Transverse colon (tissue), 4 donors: ENCODE measurements at regions not wholly inside any gene's neighbourhood (a gene's known extent, or its start where the extent isn't known, plus 50 kb on each side); places are given as distances from the start of the nearest gene placed in this dataset.

Experiments
- CTCF ChIP-seq, 5 experiments: fragments of 200-600 bp in 3 of 5; fragments of 450-650 bp in 2 of 5; sonication (generic) in 3 of 5; IDR thresholded peaks; 1 replicate in 2 of 5; 2 replicates in 3 of 5; pipeline ENCODE4 v1.5.1; 2016 to 2017; ENCODE audit warnings: antibody characterized with exemption in 5 of 5, inconsistent platforms in 3 of 5, mild to moderate bottlenecking in 2 of 5, moderate library complexity in 1 of 5
- EP300 ChIP-seq: sonication (generic); formaldehyde crosslinking; IDR thresholded peaks from one replicate; pipeline ENCODE4 v1.6.1; 2017; ENCODE audit warnings: antibody characterized with exemption, low read depth
- POLR2A ChIP-seq: fragments of 450-650 bp; IDR thresholded peaks from one replicate; pipeline ENCODE4 v1.6.1; 2016; ENCODE audit warnings: antibody characterized with exemption, mild to moderate bottlenecking, moderate library complexity
- POLR2AphosphoS5 ChIP-seq, 3 donors: sonication (generic); formaldehyde crosslinking; IDR thresholded peaks; one replicate each; pipeline ENCODE4 v1.6.1; 2016; ENCODE audit warnings: antibody characterized with exemption in 3 of 3

- TF ChIP-seq CTCF (IDR thresholded peaks at IDR 0.05) (no peak), POLR2A (no peak), POLR2AphosphoS5 (IDR thresholded peaks at IDR 0.05) (no peak), EP300 (no peak)
These were observed 143.3 kb upstream of the KRAS start for GRCh38 chr12:25394025-25394424.
